Breast epithelium (tissue), 3 donors: ENCODE measurements at regions not wholly inside any gene's neighbourhood (a gene's known extent, or its start where the extent isn't known, plus 50 kb on each side); places are given as distances from the start of the nearest gene placed in this dataset.

Source experiments
- POLR2A ChIP-seq: fragments of 450-650 bp; IDR thresholded peaks from one replicate; pipeline ENCODE4 v1.6.1; 2016; ENCODE audit warnings: antibody characterized with exemption, mild to moderate bottlenecking, moderate library complexity
- TF ChIP-seq, protein P1 (sequence below), 3 donors: fragments of 450-650 bp; IDR thresholded peaks; one replicate each; pipeline ENCODE4 v1.5.1; 2016 to 2017; ENCODE audit warnings: antibody characterized with exemption in 3 of 3, mild to moderate bottlenecking in 3 of 3, moderate library complexity in 3 of 3

DNA sequence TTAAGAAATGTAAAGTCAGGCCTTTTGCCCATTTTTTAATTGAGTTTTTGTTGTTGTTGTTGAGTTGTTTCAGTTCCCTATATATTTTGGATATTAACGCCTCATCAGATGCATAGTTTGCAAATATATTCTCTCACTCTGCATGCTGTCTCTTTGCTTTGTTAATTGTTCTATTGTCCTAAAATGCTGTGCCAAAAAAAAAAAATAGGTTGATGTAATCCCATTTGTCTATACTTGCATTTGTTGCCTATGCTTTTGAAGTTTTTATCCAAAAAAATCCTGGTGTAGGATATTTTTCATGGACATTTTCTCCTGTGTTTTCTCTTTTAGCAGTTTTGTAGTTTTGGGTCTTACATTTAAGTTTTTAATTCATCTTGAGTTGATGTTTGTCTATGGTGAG lies 163.3 kb upstream of the STARD13 start:
- TF ChIP-seq, protein P1, sequence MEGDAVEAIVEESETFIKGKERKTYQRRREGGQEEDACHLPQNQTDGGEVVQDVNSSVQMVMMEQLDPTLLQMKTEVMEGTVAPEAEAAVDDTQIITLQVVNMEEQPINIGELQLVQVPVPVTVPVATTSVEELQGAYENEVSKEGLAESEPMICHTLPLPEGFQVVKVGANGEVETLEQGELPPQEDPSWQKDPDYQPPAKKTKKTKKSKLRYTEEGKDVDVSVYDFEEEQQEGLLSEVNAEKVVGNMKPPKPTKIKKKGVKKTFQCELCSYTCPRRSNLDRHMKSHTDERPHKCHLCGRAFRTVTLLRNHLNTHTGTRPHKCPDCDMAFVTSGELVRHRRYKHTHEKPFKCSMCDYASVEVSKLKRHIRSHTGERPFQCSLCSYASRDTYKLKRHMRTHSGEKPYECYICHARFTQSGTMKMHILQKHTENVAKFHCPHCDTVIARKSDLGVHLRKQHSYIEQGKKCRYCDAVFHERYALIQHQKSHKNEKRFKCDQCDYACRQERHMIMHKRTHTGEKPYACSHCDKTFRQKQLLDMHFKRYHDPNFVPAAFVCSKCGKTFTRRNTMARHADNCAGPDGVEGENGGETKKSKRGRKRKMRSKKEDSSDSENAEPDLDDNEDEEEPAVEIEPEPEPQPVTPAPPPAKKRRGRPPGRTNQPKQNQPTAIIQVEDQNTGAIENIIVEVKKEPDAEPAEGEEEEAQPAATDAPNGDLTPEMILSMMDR (IDR thresholded peaks at IDR 0.05) = no peak
- no peak for TF ChIP-seq POLR2A
